Adrenal gland (tissue), 5 donors: ENCODE measurements at regions not wholly inside any gene's neighbourhood (a gene's known extent, or its start where the extent isn't known, plus 50 kb on each side); places are given as distances from the start of the nearest gene placed in this dataset.
"Not testable (repeated sequence)": the region's sequence is repeated elsewhere in the genome, so short reads cannot be mapped to it uniquely, and the experiment has no call there.

Experiments used
- CTCF ChIP-seq, 6 experiments: fragments of 450-650 bp in 4 of 6; fragments of 200-600 bp in 2 of 6; sonication (generic) in 1 of 6; IDR thresholded peaks; 1 replicate in 5 of 6; 2 replicates in 1 of 6; pipeline versions ENCODE4 v1.5.1 to v1.8.0; 2016 to 2021; ENCODE audit warnings: antibody characterized with exemption in 6 of 6, mild to moderate bottlenecking in 2 of 6, moderate library complexity in 1 of 6
- POLR2A ChIP-seq, 2 donors: fragments of 450-650 bp; IDR thresholded peaks; one replicate each; pipeline ENCODE4 v1.6.1; 2017; ENCODE audit warnings: antibody characterized with exemption in 2 of 2, mild to moderate bottlenecking in 2 of 2, moderate library complexity in 1 of 2
- donor health status: DM: no; HTN: no; CAD: no.

- TF ChIP-seq CTCF, POLR2A (IDR thresholded peaks at IDR 0.05): not testable (repeated sequence)
These were observed 83.0 kb upstream of the CDCA7L start for GRCh38 chr7:22028656-22029055.
